H9 (cell line): ENCODE measurements at regions not wholly inside any gene's neighbourhood (a gene's known extent, or its start where the extent isn't known, plus 50 kb on each side); places are given as distances from the start of the nearest gene placed in this dataset.
A peak's percentile ranks its signal among the peaks of the same experiment; 100 is the strongest.

Experiments
- DNase-seq: peaks from one replicate; pipeline ENCODE4 v3.0.0-alpha.2; 2017
- H2AFZ ChIP-seq: one replicate; pipeline ENCODE4 v1.6.1; 2013; ENCODE audit warnings: mild to moderate bottlenecking, low read length, control low read depth, moderate library complexity
- H2AK5ac ChIP-seq: 2 replicates; pipeline ENCODE4 v1.6.1; 2013; ENCODE audit warnings: low read length, control low read depth, mixed read lengths; ENCODE audit not compliant: insufficient read length
- H2BK120ac ChIP-seq: one replicate; pipeline ENCODE4 v1.6.1; 2013; ENCODE audit warnings: low read depth, mild to moderate bottlenecking, low read length, control low read depth, inconsistent platforms; ENCODE audit not compliant: poor library complexity, severe bottlenecking
- H2BK12ac ChIP-seq: 2 replicates; pipeline ENCODE4 v1.6.1; 2013; ENCODE audit warnings: low read length, control low read depth, mixed read lengths, low read depth; ENCODE audit not compliant: insufficient read length
- H2BK15ac ChIP-seq: 2 replicates; pipeline ENCODE4 v1.6.1; 2013; ENCODE audit warnings: low read depth, low read length, control low read depth
- H2BK20ac ChIP-seq: one replicate; pipeline ENCODE4 v1.6.1; 2013; ENCODE audit warnings: low read depth, mild to moderate bottlenecking, low read length, control low read depth, inconsistent platforms; ENCODE audit not compliant: poor library complexity, severe bottlenecking
- H2BK5ac ChIP-seq: 2 replicates; pipeline ENCODE4 v1.6.1; 2013; ENCODE audit warnings: low read length, control low read depth, mixed read lengths; ENCODE audit not compliant: insufficient read length
- H3K14ac ChIP-seq: 2 replicates; pipeline ENCODE4 v1.6.1; 2013; ENCODE audit warnings: low read length, control low read depth; ENCODE audit not compliant: insufficient read depth
- H3K18ac ChIP-seq: 2 replicates; pipeline ENCODE4 v1.6.1; 2013; ENCODE audit warnings: low read depth, mild to moderate bottlenecking, mixed read lengths, low read length, control low read depth; ENCODE audit not compliant: insufficient read length
- H3K23ac ChIP-seq: 2 replicates; pipeline ENCODE4 v1.6.1; 2013; ENCODE audit warnings: low read length, control low read depth, mixed read lengths, low read depth; ENCODE audit not compliant: insufficient read length
- H3K23me2 ChIP-seq: 2 replicates; pipeline ENCODE4 v1.6.1; 2013; ENCODE audit warnings: low read depth, mild to moderate bottlenecking, mixed read lengths, low read length, control low read depth; ENCODE audit not compliant: insufficient read length, poor library complexity, severe bottlenecking
- H3K27ac ChIP-seq: 2 replicates; pipeline ENCODE4 v1.5.1; 2013; ENCODE audit warnings: low read length, control low read depth, mixed read lengths, low read depth; ENCODE audit not compliant: insufficient read length
- H3K27me3 ChIP-seq: 2 replicates; pipeline ENCODE4 v1.6.1; 2013; ENCODE audit warnings: low read length, control low read depth, inconsistent platforms; ENCODE audit not compliant: insufficient read depth
- H3K4ac ChIP-seq: 2 replicates; pipeline ENCODE4 v1.6.1; 2013; ENCODE audit warnings: low read depth, mild to moderate bottlenecking, control low read depth, inconsistent platforms, low read length, moderate library complexity
- H3K4me1 ChIP-seq: 2 replicates; pipeline ENCODE4 v1.6.1; 2013; ENCODE audit warnings: low read length, control low read depth, inconsistent platforms; ENCODE audit not compliant: insufficient read depth
- H3K4me2 ChIP-seq: 2 replicates; pipeline ENCODE4 v1.6.1; 2013; ENCODE audit warnings: low read length, control low read depth, mixed read lengths; ENCODE audit not compliant: insufficient read length, insufficient read depth
- H3K56ac ChIP-seq: 2 replicates; pipeline ENCODE4 v1.6.1; 2013; ENCODE audit warnings: low read depth, mild to moderate bottlenecking, mixed read lengths, low read length, control low read depth; ENCODE audit not compliant: insufficient read length
- H3K79me1 ChIP-seq: 2 replicates; pipeline ENCODE4 v1.6.1; 2013; ENCODE audit warnings: low read depth, mild to moderate bottlenecking, moderate library complexity, low read length, control low read depth, inconsistent platforms; ENCODE audit not compliant: insufficient read depth, poor library complexity, severe bottlenecking
- H3K79me2 ChIP-seq: 2 replicates; pipeline ENCODE4 v1.6.1; 2013; ENCODE audit warnings: low read length, control low read depth, inconsistent platforms; ENCODE audit not compliant: insufficient read depth
- H3K9ac ChIP-seq: 2 replicates; pipeline ENCODE4 v1.6.1; 2013; ENCODE audit warnings: low read length, control low read depth, mixed read lengths; ENCODE audit not compliant: insufficient read length; ENCODE audit errors: extremely low read depth
- H3K9me3 ChIP-seq: one replicate; pipeline ENCODE4 v1.6.1; 2013; ENCODE audit warnings: low read depth, low read length, inconsistent platforms; ENCODE audit not compliant: control insufficient read depth
- H3T11ph ChIP-seq: one replicate; pipeline ENCODE4 v1.6.1; 2013; ENCODE audit warnings: mild to moderate bottlenecking, low read length, control low read depth, inconsistent platforms
- H4K20me1 ChIP-seq: one replicate; pipeline ENCODE4 v1.6.1; 2013; ENCODE audit not compliant: control insufficient read depth, insufficient read length, insufficient read depth
- H4K5ac ChIP-seq: 2 replicates; pipeline ENCODE4 v1.6.1; 2013; ENCODE audit warnings: low read depth, mild to moderate bottlenecking, mixed read lengths, low read length, control low read depth; ENCODE audit not compliant: insufficient read length
- H4K8ac ChIP-seq: replicated peaks from 2 replicates; pipeline ENCODE4 v1.6.1; 2013; ENCODE audit warnings: low read length, control low read depth, mixed read lengths, low read depth; ENCODE audit not compliant: insufficient read length
- H4K91ac ChIP-seq: 2 replicates; pipeline ENCODE4 v1.6.1; 2013; ENCODE audit warnings: low read depth, mild to moderate bottlenecking, moderate library complexity, mixed read lengths, low read length, control low read depth; ENCODE audit not compliant: insufficient read length
- H3K27ac Mint-ChIP-seq, 3 experiments: 2 replicates in 2 of 3; 3 replicates in 1 of 3; pipeline ENCODE4 v1.8.0; 2020 to 2021; ENCODE audit warnings: mixed read lengths in 3 of 3, mild to moderate bottlenecking in 1 of 3, moderate library complexity in 1 of 3
- H3K27me3 Mint-ChIP-seq: 2 replicates; pipeline ENCODE4 v1.8.0; 2021; ENCODE audit warnings: low read depth, mild to moderate bottlenecking, moderate library complexity, mixed read lengths
- H3K36me3 Mint-ChIP-seq, 3 experiments: 2 replicates in 2 of 3; 3 replicates in 1 of 3; pipeline ENCODE4 v1.8.0; 2020 to 2021; ENCODE audit warnings: low read depth in 3 of 3, mixed read lengths in 3 of 3; ENCODE audit not compliant: insufficient read depth in 1 of 3
- H3K4me1 Mint-ChIP-seq, 2 experiments: 2 replicates each; pipeline ENCODE4 v1.8.0; 2020; ENCODE audit warnings: mixed read lengths in 2 of 2
- H3K4me3 Mint-ChIP-seq, 2 experiments: 2 replicates in 1 of 2; 3 replicates in 1 of 2; pipeline ENCODE4 v1.8.0; 2020 to 2021; ENCODE audit warnings: mild to moderate bottlenecking in 2 of 2, mixed read lengths in 2 of 2, moderate library complexity in 1 of 2
- H3K9me3 Mint-ChIP-seq, 2 experiments: 2 replicates in 1 of 2; 3 replicates in 1 of 2; pipeline ENCODE4 v1.8.0; 2020; ENCODE audit warnings: mild to moderate bottlenecking in 2 of 2, mixed read lengths in 2 of 2, moderate library complexity in 1 of 2
- CTCF ChIP-seq: fragments of 200-600 bp; sonication (generic); conservative IDR thresholded peaks from 3 replicates; pipeline ENCODE4 v1.8.0; 2021; ENCODE audit warnings: antibody characterized with exemption, mild to moderate bottlenecking

DNA sequence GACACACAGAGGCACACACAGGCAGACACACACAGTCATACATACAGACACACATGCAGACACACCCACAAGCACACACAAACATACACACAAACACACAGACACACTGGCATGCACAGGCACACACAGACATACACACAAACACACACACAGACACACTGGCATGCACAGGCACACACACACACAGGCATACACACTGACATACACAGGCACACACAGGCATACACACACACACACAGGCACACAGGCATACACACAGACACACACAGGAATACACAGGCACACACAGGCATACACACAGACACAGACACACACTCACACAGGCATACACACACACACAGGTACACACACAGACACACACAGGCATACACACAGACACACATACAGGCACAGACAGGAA, 340.7 kb upstream of the VSTM2A start:
- no peak overlapping the region for H3K27ac ChIP-seq
- H2BK15ac ChIP-seq, result no peak overlapping the region
- H3K36me3 Mint-ChIP-seq, result peaks cover 0 to 21% (median 3%) of the 10 kb centered on the region in 3 experiments; a peak in 3 of 7 replicates
- H3K4me1 ChIP-seq, result no peaks in the 10 kb centered on the region
- H3K79me1 ChIP-seq, result no peaks in the 10 kb centered on the region
- no peak overlapping the region for H2AK5ac ChIP-seq
- H3K9ac ChIP-seq, result no peak overlapping the region
- no peak overlapping the region for H3K4ac ChIP-seq
- no peak overlapping the region for H2BK12ac ChIP-seq
- no peak overlapping the region for H3K14ac ChIP-seq
- no peaks in the 10 kb centered on the region for H3K27me3 Mint-ChIP-seq
- no peak overlapping the region for H3K4me3 Mint-ChIP-seq
- H4K5ac ChIP-seq, result no peak overlapping the region
- H3K4me2 ChIP-seq, result no peak overlapping the region
- no peaks in the 10 kb centered on the region for H4K20me1 ChIP-seq
- peak overlapping the region; percentile 3 for H3K18ac ChIP-seq
- no peak overlapping the region for H4K91ac ChIP-seq
- no peak for DNase-seq
- no peak overlapping the region for H2BK5ac ChIP-seq
- H3K9me3 Mint-ChIP-seq, result peaks cover 18 to 20% of the 10 kb centered on the region in 2 experiments
- H2BK20ac ChIP-seq, result no peak overlapping the region
- H3K27me3 ChIP-seq, result no peaks in the 10 kb centered on the region
- H3K4me1 Mint-ChIP-seq, result no peaks in the 10 kb centered on the region
- no peaks in the 10 kb centered on the region for H3K23me2 ChIP-seq
- no peak overlapping the region for H3K56ac ChIP-seq
- no peaks in the 10 kb centered on the region for H3K79me2 ChIP-seq
- H2BK120ac ChIP-seq, result no peak overlapping the region
- H3T11ph ChIP-seq, result no peak overlapping the region
- TF ChIP-seq CTCF, result no peak
- no peaks in the 10 kb centered on the region for H3K9me3 ChIP-seq
- H2AFZ ChIP-seq, result no peak overlapping the region
- no peak overlapping the region for H3K27ac Mint-ChIP-seq
- no peak overlapping the region for H3K23ac ChIP-seq
- H4K8ac ChIP-seq, result no peak overlapping the region
